Central memory CD4-positive, alpha-beta T cell (primary cell): ENCODE measurements at regions not wholly inside any gene's neighbourhood (a gene's known extent, or its start where the extent isn't known, plus 50 kb on each side); places are given as distances from the start of the nearest gene placed in this dataset.

Source experiments
- DNase-seq: peaks from one replicate; pipeline ENCODE4 v3.0.0; 2022

GRCh38 chr11:21839796-21840195 lies 353.1 kb upstream of the ANO5 start:
- no peak for DNase-seq

DNA sequence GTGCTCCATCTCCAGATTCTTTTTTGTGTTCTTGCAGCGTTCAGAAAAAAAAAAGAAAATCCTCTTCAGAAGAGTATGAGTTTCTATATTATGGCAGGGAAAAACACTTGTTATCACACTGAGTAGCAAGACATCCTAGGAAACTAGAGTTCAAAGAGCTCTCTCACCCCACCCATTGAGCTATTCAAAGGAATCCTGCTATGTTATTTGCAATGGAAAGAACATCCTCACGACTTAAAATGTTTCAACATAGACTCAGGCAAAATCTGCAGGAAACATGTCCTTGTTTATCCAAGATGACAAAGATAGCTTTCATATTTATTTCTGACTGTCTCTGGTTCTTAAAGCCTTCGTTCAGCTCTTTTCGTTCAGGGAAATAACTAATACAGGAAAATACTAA lies 331.6 kb upstream of the ANO5 start:
- no peak for DNase-seq

DNA sequence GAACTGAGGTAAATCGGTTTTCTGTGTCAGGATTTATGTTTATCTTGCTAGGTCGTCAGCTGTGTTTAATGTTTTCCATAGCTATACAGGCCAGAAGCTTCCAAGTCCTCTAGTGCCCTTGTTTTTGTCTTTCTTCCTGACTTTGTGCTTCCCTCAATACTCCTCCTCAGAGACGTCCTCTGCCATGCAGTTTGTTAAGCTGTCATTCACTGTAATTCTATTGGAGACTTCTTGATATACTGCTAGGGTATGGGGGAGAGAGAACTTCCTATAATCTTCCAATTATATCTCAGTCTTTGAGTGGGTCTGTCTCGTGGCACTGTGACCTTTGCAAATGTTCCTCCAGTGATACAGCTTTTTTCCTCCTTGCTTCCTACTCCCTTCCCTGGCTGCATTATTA lies 327.3 kb upstream of the ANO5 start:
- no peak for DNase-seq

DNA sequence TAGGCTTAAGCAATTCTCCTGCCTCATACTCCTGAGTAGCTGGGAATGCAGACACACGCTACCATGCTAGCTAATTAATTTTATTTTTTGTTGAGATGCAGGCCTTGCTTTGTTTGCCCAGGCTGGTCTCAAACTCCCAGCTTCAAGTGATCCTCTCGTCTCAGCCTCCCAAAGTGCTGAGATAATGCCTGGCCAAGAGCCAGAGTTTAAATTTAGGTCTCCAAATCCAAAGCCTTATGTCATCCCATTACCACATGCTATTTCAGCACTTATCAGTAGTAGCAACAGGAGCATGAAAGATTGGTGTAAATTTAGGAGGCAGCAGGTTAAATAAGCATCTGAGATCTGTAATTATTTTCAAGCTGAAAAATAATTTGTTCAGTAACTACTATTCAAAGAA lies 326.1 kb upstream of the ANO5 start:
- no peak for DNase-seq

- DNase-seq, result no peak
Measured at GRCh38 chr11:21877151-21877550, 315.7 kb upstream of the ANO5 start.

DNA sequence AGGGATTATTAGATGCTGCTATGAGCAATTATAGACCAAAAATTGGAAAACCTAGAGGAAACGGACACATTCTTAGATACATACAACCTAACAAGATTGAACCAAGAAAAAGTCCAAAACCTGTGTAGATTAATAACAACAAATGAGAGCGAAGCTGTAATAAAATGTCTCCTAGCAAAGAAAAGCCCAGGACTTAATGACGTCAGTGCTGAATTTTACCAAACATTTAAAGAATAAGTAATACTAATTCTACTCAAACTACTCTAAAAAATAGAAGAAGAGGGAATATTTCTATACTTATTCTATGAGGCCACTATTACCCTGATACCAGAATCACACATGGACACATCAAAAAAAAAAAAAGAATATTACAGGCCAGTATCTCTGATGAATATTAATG lies 309.5 kb upstream of the ANO5 start:
- DNase-seq, result no peak

- no peak for DNase-seq
Measured at GRCh38 chr11:21888814-21889213, 304.1 kb upstream of the ANO5 start.

DNA sequence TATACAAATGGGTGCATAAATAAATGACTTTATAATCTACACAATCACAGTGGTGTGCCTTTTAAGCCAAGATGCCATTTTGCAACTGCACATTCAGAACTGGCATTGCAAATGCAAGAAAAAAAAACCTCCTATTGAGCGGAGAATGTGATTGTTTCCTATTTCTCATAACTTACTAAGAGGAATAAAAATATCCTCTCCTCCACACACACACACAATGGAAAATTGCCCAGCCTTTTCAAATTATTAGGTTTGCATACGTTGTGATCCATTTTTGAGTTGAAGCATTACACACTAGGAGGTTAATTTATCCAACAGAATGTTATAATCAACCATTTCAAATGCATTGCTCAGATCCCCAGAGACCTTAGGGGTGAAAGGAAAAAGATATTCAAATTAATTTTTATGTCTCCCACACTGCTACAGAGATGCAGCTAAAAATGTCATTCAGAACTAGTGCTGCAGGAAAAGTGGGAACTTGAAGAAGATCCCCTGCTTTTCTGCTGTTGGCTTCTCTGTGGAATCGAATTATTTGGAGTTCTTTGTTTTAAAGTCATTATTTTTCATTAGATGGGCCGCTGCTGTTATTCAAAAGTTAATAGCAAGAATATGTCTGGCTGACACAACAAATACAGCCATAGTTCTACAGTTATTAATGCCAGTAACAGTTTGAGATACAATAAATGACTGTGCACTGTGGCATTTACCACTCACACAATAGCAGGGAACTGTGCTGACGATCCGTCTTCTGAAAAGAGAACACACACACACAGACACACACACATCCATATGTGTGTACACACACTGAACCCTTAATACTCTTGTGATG lies 299.9 kb upstream of the ANO5 start:
- DNase-seq, result no peak

DNA sequence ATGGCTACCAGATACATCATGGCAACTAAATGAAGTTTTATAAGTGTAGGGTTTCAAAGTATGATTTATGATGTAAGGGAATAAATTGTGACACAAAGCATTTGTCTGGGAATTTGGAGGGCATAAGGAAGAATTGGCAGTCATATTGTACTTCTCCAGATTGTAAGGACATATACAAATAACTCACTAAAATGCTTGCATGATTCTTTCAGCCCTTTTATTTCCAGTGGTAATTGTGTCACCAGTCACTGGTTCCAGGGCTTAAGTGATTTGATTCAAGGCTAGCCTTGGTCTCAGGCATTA lies 299.4 kb upstream of the ANO5 start:
- no peak for DNase-seq

DNA sequence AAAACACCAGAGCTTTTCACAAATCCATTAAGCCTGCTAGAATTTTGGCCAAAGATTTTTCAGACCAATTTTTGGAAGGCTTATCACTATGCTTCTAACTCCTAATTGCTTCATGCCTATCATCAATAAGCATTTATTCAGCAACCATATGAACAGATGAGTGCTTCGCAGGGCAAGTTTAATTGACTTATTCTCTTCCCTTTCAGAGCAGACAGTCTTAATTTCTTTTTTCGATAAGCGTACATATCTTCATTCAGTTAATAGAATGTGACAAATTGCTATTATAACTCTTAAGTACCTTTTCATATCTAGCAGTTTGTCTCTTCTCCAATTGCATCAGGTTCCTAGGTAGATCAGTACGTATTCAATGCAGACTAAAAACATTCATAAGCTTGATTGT lies 298.4 kb upstream of the ANO5 start:
- no peak for DNase-seq

- DNase-seq, result no peak
Measured at GRCh38 chr11:21895686-21896085, 297.2 kb upstream of the ANO5 start.

GRCh38 chr11:21896216-21896615 lies 296.7 kb upstream of the ANO5 start:
- DNase-seq, result no peak

DNA sequence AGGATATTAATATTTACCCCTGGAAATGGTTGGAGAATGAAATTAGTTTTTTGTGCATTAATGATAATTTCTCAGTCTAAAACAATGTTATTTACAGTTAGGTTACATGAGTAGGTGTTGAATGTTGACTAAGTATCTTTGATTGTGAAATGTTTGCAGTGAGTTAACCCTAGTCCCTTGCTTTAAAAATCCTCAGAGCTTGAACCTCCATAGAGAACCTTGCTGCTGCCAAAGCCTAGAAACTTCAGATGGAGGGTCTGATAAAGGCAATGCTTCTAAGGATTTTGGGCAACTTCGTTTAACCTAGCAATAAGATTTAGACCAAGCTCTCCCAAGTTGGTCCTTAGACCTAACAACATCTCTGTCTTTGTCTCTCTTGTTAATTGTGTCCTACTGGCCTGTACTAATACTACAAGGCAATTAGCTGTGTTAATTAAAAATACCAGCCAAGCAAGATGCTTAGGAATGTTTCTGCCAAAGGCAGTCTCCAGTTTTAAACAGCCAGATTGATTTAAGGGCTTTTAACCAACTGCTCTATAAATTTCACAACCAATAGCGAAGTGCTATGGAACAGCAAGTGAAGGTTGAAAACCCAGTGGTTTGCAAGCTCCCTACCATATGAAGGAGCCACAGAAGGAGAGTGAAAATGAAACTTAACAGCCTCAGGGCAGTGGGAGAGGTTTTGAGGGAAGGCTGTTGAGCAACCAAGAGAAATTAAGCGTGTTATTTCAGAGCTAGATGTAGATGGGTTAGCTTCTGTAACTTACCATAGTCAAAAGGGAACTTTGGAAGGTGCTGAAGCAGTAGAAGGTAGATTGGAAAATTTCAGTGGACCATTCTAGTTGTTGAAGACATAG lies 295.9 kb upstream of the ANO5 start:
- no peak for DNase-seq

DNA sequence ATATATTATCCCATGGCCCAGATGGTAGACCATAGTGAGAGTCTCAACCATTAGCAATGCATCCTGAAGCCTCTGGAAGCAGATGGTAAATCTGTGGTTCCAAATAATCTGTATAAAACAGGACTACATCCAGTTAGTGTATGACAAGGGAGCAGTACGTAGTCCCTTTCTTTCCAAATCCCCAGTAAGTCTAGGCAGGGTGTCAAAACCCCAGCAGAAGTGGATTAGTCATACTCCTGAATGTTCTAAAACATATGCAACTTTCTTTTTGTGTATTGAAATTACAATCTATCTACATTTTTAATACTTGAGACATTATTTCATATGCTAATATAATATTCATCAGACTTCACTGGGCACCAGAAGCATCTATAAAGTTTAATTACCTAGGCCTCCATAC lies 295.1 kb upstream of the ANO5 start:
- DNase-seq, result no peak

GRCh38 chr11:21908211-21908610 lies 284.7 kb upstream of the ANO5 start:
- DNase-seq, result no peak

GRCh38 chr11:21909145-21909544 lies 283.7 kb upstream of the ANO5 start:
- no peak for DNase-seq

GRCh38 chr11:21911061-21911460 lies 281.8 kb upstream of the ANO5 start:
- no peak for DNase-seq

- DNase-seq, result no peak
Measured at GRCh38 chr11:21912285-21912684, 280.6 kb upstream of the ANO5 start.

DNA sequence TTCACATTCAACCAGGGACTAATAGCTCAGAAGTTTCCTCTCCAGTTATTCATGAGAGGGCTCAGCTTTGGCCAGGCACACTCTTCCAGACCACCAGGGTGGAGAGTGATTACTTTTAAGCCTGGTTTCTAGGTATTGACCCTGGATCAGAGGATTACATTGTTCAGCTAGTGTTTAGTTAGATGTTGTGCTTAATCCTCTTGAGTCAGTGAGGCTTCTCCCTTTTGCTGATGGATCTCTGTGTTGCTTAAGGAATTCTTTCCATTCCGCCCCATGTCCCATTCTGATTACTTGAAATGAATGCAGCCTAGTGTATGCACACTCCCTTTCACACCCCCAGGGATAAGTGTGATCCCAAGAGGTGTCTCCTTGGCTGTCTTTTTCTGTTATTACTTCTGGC lies 271.7 kb upstream of the ANO5 start:
- no peak for DNase-seq

GRCh38 chr11:21924262-21924661 lies 268.6 kb upstream of the ANO5 start:
- DNase-seq, result no peak

DNA sequence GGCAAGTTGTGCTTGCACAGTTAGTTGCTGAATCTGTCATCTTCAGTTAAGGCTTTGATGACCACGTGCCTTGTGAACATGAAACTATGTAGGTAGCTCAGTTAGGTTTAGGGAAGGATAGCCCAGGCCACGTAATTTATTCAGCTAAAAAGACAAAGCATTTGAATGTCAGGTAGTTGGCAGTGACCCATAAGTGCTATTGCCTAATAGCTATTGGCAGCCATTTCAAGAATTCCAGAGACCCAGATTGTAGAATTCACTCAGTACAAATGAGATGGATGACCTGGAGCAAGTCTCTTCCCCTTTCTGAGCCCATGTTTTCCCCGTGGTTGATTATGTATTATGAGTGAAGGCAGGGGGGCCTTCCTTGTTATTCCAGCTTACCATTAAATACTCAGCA lies 265.3 kb upstream of the ANO5 start:
- DNase-seq, result no peak

DNA sequence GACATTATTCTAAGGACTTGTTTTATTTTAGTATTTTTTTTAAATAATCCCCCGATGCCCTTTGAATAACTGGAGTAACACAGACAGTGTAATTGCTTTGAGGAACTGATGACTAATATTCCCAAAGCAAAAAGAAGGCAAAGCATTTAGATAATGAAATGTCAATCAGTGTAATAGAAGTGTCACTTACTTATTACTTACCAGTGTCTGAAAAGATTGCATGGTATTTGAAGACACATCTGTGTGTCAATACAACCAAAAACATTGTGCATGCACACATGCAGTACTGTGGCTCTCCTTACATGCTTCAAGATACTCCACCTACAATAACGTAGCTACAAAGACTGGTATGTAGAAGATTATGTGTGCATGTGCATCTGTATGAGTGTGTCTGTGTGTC lies 264.0 kb upstream of the ANO5 start:
- no peak for DNase-seq

DNA sequence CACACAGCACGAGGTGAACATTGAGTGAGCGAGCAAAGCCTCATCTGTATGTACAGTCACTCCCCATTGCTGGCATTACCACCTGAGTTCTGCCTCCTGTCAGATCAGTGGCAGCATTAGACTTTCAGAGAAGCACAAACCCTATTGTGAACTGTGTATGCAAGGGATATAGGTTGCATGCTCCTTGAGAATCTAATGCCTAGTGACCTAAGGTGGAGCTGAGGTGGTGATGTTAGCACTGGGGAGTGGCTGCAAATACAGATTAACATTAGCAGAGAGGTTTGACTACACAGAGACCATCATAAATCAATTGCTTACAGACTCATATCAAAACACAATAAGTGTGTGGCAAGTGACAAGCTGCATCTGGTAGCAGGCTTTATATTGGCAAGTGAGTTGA lies 262.5 kb upstream of the ANO5 start:
- no peak for DNase-seq

DNA sequence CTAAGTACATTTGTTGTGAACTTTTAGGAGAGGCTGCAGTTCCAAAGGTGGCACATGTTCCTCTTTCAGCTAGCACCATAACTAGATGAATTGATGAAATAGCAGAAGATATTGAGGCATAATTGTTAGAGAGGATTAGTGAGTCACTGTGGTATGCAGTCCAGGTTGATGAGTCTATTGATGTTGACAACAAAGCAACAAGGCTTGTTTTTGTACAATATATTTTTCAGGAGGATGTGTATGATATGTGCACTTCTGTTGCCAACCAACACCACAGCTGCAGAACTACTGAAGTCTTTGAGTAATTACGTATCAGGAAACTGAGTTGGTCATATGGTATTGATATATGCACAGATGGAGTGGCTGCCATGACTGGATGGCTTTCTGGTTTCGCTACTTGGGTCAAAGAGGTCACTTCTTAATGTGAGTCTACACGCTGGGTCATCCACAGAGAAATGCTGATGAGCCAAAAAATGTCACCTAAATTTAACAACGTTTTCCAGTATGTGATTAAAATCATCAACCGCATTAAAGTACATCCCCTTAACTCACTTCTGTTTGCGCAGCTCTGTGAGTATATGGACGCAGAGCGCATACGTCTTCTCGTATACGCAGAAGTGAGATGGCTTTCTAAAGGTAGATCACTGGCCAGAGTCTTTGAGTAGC lies 261.3 kb upstream of the ANO5 start:
- DNase-seq, result no peak
